ENCODE measurements at regions not wholly inside any gene's neighbourhood (a gene's known extent, or its start where the extent isn't known, plus 50 kb on each side); places are given as distances from the start of the nearest gene placed in this dataset.

DNA sequence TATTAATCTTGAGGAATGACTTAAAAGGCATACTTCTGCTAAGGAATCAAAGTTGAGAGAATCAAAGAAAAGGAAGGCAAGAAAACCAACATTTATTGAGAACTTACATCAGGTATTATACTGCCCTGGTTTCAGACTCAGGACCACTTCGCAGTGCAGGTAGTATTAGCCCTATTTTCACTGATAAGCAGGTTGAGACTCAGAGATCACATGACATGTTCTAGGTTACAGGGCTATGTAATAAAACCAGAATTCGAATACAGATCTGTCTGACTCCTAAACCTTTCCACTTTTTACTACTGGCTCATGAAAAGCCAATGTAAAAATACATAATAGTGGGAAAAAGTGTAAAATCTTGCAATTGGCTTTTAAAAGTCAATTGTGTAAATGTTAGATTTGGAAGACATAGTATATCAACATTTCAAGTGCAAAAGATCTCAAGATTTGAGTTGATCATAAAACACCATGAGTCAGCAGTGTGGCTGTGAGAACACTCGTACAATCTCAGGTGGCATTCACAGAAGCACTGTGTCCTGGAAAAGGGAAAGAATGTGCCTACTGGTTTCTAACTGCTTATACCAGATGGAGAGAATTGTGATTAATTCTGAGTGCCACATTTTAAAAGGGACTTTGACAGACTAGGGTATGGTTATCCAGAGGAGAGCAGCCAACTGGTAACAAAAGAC lies 195.8 kb upstream of the MKLN1 start:
- Histone ChIP-seq H3K4me3 (ENCODE audit: low read depth, low read length) (no peak overlapping the region), H3K9me3 (ENCODE audit: control insufficient read depth, insufficient read depth, low read depth, low read length) (no peaks in the 10 kb centered on the region), H3K4me1 (ENCODE audit: control insufficient read depth, insufficient read depth, low read length) (no peaks in the 10 kb centered on the region), H3K27ac (ENCODE audit: extremely low read depth, low read depth, low read length) (no peak overlapping the region), H3K36me3 (ENCODE audit: control insufficient read depth in 2 of 2, insufficient read depth in 1 of 2, low read length in 2 of 2) (no peaks in the 10 kb centered on the region)
- TF ChIP-seq ZNF658 (tag by site-specific recombination; IDR thresholded peaks at IDR 0.05) (no peak), ZNF354C (tag by site-specific recombination; IDR thresholded peaks at IDR 0.05; ENCODE audit: borderline replicate concordance, low read depth) (no peak), ZNF416 (tag by site-specific recombination; IDR thresholded peaks at IDR 0.05) (no peak), ZNF560 (tag by site-specific recombination; IDR thresholded peaks at IDR 0.05; ENCODE audit: borderline replicate concordance) (no peak), ZSCAN16 (tag by site-specific recombination; IDR thresholded peaks at IDR 0.05) (no peak)
- TF ChIP-seq, protein P1, sequence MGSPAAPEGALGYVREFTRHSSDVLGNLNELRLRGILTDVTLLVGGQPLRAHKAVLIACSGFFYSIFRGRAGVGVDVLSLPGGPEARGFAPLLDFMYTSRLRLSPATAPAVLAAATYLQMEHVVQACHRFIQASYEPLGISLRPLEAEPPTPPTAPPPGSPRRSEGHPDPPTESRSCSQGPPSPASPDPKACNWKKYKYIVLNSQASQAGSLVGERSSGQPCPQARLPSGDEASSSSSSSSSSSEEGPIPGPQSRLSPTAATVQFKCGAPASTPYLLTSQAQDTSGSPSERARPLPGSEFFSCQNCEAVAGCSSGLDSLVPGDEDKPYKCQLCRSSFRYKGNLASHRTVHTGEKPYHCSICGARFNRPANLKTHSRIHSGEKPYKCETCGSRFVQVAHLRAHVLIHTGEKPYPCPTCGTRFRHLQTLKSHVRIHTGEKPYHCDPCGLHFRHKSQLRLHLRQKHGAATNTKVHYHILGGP (tag by site-specific recombination; IDR thresholded peaks at IDR 0.05): no peak
- TF ChIP-seq, protein P2, sequence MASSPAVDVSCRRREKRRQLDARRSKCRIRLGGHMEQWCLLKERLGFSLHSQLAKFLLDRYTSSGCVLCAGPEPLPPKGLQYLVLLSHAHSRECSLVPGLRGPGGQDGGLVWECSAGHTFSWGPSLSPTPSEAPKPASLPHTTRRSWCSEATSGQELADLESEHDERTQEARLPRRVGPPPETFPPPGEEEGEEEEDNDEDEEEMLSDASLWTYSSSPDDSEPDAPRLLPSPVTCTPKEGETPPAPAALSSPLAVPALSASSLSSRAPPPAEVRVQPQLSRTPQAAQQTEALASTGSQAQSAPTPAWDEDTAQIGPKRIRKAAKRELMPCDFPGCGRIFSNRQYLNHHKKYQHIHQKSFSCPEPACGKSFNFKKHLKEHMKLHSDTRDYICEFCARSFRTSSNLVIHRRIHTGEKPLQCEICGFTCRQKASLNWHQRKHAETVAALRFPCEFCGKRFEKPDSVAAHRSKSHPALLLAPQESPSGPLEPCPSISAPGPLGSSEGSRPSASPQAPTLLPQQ (tag by site-specific recombination; IDR thresholded peaks at IDR 0.05): no peak
- TF ChIP-seq, protein P3, sequence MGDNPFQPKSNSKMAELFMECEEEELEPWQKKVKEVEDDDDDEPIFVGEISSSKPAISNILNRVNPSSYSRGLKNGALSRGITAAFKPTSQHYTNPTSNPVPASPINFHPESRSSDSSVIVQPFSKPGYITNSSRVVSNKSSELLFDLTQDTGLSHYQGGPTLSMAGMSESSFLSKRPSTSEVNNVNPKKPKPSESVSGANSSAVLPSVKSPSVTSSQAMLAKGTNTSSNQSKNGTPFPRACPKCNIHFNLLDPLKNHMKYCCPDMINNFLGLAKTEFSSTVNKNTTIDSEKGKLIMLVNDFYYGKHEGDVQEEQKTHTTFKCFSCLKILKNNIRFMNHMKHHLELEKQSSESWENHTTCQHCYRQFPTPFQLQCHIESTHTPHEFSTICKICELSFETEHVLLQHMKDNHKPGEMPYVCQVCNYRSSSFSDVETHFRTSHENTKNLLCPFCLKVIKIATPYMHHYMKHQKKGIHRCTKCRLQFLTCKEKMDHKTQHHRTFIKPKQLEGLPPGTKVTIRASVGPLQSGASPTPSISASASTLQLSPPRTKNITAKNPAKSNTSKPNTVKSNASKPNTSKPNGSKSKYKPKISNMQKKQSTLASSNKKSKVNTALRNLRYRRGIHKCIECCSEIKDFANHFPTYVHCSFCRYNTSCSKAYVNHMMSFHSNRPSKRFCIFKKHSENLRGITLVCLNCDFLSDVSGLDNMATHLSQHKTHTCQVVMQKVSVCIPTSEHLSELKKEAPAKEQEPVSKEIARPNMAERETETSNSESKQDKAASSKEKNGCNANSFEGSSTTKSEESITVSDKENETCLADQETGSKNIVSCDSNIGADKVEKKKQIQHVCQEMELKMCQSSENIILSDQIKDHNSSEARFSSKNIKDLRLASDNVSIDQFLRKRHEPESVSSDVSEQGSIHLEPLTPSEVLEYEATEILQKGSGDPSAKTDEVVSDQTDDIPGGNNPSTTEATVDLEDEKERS (tag by site-specific recombination; IDR thresholded peaks at IDR 0.05): no peak
- TF ChIP-seq, protein P4, sequence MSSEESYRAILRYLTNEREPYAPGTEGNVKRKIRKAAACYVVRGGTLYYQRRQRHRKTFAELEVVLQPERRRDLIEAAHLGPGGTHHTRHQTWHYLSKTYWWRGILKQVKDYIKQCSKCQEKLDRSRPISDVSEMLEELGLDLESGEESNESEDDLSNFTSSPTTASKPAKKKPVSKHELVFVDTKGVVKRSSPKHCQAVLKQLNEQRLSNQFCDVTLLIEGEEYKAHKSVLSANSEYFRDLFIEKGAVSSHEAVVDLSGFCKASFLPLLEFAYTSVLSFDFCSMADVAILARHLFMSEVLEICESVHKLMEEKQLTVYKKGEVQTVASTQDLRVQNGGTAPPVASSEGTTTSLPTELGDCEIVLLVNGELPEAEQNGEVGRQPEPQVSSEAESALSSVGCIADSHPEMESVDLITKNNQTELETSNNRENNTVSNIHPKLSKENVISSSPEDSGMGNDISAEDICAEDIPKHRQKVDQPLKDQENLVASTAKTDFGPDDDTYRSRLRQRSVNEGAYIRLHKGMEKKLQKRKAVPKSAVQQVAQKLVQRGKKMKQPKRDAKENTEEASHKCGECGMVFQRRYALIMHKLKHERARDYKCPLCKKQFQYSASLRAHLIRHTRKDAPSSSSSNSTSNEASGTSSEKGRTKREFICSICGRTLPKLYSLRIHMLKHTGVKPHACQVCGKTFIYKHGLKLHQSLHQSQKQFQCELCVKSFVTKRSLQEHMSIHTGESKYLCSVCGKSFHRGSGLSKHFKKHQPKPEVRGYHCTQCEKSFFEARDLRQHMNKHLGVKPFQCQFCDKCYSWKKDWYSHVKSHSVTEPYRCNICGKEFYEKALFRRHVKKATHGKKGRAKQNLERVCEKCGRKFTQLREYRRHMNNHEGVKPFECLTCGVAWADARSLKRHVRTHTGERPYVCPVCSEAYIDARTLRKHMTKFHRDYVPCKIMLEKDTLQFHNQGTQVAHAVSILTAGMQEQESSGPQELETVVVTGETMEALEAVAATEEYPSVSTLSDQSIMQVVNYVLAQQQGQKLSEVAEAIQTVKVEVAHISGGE (tag by site-specific recombination; conservative IDR thresholded peaks at IDR 0.05; ENCODE audit: low read depth): no peak
- CTCF ChIA-PET: interaction anchor here (0.6 kb wide), 1 partner anchor 1373 kb away, joined by 4 read pairs; no protein-coding TSS in a partner anchor
- POLR2A ChIA-PET: no interaction called here

DNA sequence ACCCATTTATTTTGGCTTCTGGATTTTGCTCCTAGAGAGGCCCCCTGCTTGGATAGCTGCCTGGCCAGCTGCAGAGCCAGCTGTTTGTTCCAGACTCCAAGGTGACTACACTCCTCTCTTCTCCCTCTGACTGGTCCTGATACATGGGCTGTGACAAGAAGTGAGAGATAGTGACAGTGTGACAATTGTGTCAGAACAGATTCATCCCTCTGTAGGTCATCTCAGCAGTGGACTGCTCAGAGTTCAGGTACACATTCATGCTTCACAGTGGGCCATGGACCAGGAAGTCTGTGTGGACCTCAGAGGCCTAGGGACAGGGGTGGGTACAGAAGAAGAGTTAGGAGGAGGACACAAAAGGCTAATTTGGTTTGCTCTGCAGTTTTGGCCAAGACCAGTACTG lies 188.2 kb upstream of the MKLN1 start:
- no peaks in the 10 kb centered on the region for H3K9me3 ChIP-seq (ENCODE audit: control insufficient read depth, insufficient read depth, low read depth, low read length)
- no peaks in the 10 kb centered on the region for H3K36me3 ChIP-seq (ENCODE audit: control insufficient read depth in 2 of 2, insufficient read depth in 1 of 2, low read length in 2 of 2)
- ChIA-PET CTCF (interaction anchor here (0.7 kb wide), 1 partner anchor 50 kb away, joined by 3 read pairs; no protein-coding TSS in a partner anchor), POLR2A (no interaction called here)
- H3K27ac ChIP-seq (ENCODE audit: extremely low read depth, low read depth, low read length): no peak overlapping the region
- no peak overlapping the region for H3K4me3 ChIP-seq (ENCODE audit: low read depth, low read length)
- no peak for TF ChIP-seq ZNF792 (tag by site-specific recombination; IDR thresholded peaks at IDR 0.05)
- no peak for TF ChIP-seq ZNF423 (tag by site-specific recombination; IDR thresholded peaks at IDR 0.05)
- no peaks in the 10 kb centered on the region for H3K4me1 ChIP-seq (ENCODE audit: control insufficient read depth, insufficient read depth, low read length)

All from HEK293 (cell line).